NCI-H2081 treated with DMSO at 0.1 percent for 48 hours (cell line): ENCODE measurements at regions not wholly inside any gene's neighbourhood (a gene's known extent, or its start where the extent isn't known, plus 50 kb on each side); places are given as distances from the start of the nearest gene placed in this dataset.

Source experiments
- DNase-seq: peaks from one replicate; lab custom pipeline; 2025; lab: John Stamatoyannopoulos, UW

DNA sequence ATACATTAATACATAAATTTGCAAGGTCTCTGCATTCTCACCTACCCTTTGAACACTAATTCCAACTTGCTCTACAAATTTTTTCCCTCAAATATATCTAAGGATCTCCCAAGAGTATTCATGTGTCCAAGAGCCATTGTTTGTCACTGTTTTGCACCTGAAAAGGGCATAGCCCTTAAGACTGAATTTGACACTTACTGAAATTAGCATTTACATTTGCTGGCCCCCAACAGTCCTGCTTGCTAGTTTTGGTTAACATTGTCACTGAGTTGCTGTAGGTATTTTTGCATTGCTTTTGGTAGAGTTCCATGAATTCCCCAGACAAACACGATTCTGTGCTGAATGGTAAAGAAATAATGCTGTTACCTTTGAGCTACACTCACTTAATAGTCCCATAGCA is 57.3 kb downstream of the KCNA4 start:
- DNase-seq, result no peak

DNA sequence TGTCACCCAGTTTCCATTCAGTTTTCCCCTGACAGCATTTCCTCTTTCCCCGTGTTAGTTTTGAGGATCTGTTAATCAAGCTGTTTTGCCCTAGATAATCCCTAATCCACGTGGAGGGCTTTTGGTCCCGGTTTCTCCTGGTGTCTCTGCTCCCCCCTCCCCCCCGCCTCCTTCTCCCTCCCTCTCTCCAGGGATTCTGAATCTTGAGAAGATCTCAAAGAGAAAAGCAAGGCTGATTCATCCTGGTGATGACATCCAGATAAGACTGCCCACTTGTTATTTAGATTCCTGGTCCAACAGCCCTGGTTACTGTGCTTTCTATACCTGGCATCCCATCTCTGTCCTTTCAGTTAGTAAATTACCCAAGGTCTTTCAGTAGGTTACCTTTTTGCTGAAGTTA is 59.4 kb downstream of the KCNA4 start:
- no peak for DNase-seq

DNA sequence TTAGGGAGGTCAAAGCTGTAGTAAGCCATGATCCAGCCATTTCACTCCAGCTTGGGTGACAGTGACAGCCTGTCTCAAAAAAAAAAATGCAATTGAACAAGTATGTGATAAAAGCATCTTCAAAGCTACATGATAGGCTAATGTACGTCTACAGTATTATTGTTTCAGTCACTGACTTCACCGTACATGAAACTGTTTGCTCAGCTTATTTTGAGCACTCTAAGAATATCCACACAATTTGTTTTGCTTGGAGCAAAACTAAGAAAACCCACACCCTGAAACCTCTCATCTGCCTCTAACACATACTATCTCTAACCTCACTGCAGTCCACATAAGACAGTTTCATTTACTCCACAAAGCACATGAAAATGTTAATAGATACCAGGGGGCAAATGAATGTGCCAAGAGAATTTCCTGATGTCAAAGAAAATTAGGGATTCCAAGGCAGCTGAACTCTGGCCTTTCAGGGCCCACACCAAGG is 60.7 kb downstream of the KCNA4 start:
- no peak for DNase-seq

DNA sequence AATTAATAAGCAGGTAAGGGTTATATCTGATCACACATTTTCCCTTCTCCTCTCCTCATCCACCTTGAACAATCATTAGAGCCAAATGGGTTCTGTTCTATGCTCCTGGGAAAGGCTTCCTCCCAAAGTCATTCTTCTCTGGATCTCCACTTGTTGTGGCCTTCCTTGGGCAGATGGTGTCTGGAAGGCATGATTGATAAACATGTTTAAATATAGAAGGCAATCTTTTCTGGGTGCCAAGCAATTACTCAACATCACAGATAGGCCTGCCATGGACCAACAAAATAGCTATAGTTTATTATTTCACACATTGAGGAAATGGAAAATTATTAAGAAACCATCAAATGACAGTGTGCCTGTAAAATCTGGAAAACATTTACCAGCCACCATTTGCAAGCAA is 73.5 kb downstream of the KCNA4 start:
- DNase-seq, result no peak

DNA sequence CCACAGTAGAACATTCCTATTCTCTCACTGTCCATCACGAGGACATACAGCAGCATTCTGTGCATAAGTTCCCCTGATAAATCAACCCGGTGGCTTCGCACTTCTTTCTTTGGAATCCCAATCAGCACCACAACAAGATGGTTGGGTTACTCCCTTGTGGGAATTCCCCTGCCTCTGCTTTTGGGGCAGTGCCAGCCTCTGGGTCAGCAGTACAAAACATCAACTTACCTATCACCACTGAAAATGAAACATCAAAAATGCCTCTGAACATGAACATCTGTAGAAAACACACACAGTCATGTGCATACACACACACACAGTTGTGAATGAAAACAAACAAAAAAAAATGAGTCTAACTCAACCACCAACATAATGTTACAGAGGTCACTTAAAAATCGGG is 79.3 kb downstream of the KCNA4 start:
- DNase-seq, result no peak

DNA sequence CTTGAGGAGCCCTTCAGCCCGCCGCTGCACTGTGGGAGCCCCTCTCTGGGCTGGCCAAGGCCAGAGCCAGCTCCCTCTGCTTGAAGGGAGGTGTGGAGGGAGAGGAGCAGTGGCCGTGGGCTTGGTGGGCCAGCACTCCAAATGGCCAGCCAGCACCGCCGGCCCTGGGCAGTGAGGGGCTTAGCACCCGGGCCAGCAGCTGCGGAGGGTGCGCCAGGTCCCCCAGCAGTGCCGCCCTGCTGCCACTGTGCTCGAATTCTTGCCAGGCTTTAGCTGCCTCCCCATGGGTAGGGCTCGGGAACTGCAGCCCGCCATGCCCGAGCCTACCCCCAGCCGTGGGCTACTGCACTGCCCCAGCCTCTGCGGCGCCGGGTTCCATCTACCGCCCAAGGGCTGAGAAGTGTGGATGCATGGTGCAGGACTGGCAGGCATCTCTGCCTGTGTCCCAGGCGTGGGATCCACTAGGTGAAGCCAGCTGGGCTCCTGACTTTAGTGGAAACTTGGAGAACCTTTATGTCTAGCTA is 82.7 kb downstream of the KCNA4 start:
- no peak for DNase-seq

DNA sequence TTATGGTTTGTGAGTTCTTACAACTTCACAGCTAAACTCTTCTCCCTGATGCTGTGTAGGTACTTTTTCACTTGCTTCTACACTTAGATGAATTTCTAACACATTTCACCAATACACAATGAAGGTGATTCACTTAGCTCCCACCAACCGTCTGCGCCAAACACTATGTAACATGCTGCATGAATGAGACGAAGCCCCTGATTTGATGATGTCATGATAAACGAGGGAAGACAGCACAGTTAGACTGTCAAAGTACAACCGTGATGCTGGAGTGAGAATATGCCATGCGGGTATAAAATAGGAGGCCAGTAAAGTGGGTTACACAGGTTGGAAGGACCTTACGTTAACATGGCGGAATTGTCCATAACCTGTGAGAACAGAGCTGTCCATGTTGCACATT is 100.8 kb downstream of the KCNA4 start:
- no peak for DNase-seq

DNA sequence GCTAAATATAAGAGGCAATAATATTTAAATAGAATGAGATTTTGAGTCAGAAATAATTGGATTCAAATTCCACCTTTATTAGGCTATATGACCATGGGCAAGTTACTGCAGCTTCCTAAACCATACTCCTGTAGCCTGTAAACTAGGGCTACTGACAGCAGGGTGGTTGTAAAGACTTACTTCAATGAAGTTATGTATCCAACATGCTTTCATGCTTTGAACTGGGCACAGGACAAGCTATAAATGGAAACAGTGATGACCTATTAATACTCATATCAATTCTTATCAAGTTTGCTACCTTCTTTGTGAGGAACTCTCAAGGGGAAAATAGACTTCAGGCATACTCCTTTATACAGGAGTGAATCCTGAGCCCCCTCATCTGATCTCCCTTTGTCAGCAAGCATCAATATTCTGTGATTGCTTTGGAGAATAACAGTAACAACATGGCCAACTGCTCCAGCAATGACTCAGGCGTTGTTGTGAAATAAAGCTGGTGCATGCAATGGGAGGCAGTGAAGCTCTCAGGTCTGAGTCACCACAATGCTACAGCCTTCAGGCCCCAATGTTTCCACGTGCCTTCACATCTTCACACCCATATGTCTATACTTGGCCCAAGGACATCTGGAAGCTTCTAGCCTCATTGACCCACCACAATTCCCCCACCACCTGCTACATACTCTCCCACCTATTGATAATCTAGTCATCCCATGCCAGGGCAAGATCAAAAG is 102.5 kb downstream of the KCNA4 start:
- DNase-seq, result no peak

DNA sequence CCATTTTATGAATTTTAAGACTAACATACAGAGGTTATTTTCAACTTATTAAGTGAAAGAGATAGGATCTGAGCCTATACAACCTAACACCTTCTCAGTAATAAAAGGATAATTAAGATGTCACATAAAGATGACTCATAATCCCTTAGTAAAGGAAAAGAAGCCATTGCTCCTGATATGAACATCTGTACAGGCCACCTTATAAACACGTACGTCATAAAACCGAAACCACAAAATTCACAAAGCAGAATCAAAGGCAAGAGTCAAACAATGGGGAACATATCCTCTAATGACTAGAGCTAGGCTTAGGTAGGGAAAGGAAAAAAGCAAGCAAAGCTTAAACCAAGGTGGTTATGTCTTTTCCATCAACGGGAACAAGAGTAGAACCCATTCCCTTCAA is 103.5 kb downstream of the KCNA4 start:
- no peak for DNase-seq

DNA sequence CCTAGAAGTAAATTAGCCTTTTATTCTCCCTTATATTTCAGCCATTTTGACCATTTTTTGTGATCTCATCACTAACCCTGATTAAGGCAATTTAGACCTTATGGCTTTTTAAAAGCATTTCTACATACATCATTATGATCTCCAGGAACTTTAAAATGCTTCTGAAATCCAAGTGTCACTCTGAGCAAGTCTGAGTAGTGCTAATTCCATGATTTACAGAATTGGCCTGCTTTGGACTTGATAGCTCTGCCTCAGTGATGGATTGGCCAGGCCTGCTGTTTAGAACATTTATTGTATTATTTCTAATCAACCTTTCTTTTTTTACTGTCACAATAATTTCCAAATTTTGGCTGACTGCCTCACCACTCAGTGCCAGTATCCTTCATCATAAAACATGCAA is 116.4 kb downstream of the KCNA4 start:
- no peak for DNase-seq

DNA sequence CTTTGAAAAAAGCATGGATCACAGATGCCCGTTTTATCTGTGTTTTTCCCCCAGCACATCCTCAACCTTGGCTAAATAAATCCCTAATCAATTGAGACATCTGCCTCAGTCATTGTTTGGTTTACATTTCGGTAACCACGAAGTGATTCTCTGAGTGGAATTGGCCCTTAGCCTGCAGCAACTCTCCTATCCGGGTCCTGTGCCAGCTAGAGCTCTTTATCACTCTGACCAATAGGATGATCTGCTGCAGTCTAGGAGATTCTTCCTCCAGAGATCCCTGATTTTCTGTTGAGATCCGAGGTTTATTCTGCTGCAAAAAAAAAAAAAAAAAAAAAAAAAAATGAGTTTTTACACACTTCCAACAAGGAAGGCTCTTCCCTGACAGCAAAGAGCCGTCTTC is 137.3 kb downstream of the KCNA4 start:
- DNase-seq, result no peak

DNA sequence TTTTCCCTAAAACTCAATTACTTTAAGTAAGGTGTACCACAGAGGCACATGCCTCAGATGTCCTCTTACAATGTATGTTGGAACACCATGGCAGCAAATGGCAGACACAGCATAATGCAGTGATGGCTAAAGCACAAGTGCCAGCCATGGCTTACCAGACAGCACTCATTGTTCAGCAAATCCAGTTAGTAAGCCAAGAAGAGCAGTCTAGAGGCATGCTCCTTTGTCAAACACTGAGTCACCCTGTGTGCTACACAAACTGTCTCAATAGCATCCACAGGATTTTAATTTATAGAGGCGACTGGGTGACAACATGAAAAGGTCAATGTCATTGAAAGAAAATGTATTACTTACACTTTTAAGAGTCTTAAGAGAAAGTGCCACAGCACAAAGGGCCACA is 140.6 kb downstream of the KCNA4 start:
- no peak for DNase-seq

DNA sequence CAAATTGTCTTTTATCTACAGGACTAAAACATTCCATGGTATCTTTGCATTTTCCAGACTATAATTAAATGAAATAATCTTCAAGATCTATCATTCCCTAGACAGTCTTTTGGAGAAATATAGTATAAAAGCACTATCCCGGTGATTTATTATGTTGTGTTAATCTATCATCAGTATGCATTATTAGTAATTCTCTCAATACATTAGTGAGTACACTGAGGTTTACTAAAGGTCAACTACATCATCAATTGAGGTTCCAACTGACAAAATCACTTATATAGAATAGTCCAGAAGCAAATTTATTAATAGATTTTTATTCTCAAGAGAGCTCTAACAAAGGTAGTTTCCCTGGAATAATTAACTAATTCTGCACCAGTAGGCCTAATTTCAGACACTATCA is 169.6 kb downstream of the KCNA4 start:
- no peak for DNase-seq

DNA sequence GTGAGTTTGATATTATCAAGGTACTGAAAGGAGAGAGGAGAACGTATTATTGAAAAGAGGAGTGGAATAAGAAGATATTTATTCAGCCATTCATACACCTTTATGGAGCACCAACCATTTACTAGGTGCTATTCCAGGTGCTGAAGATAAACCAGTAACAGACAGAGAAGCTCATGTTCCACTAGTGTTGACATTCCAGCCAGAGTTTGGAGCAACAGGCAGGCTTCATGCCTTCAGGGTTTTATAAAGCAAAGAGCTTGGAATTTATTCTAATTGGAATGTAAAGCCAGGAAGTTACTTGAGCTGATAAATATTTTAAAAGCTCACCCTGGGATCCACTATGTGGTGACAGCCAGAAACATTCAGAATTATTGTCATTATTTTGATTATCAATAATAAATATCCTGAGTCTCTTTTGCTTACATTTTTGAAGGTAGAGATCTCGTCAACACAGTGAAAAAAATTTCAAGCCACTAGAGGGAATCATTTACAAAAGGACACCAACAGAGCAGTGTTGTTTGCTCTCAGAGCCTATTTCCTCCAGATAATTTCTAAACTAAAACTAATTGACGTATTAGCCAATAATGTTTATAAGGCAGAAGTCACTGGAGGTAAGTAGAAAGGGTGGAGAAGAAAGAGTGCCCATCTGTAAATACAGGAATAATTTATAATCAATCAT is 172.0 kb downstream of the KCNA4 start:
- no peak for DNase-seq

DNA sequence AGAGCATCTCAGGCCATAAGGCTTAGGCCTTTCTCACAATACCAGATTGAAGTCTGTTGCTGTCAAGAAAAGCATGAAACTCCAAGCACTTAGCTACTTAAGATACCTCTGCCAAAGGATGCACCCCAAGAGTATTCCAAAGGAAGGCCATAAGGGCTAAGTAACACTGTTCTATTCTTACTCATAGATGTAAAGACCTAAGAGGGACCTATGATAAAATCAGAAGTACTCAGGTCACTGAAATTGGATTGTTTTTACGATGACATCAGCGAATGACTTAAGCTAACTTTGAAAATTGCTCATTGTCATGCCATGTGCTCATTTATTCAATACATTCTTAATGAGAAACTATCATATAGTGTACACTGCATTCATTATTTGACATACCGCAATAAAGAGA is 172.8 kb downstream of the KCNA4 start:
- DNase-seq, result no peak

DNA sequence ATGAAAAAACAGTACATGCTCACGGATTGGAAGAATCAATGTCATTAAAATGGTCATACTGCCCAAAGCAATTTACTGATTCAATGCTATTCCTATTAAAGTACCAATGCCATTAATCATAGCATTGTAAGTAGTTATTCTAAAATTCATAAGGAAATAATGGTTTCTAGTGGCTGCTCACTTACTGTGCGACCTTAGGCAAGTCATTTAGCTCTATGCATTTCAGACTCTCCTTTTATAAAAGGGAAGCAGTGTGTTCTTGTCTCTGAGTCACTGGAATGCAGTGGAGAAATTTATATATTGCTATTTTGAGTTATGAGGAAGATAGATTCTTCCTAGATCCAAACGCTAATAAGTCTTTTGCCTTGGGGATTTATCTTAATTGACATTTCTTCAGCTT is 174.8 kb downstream of the KCNA4 start:
- no peak for DNase-seq

DNA sequence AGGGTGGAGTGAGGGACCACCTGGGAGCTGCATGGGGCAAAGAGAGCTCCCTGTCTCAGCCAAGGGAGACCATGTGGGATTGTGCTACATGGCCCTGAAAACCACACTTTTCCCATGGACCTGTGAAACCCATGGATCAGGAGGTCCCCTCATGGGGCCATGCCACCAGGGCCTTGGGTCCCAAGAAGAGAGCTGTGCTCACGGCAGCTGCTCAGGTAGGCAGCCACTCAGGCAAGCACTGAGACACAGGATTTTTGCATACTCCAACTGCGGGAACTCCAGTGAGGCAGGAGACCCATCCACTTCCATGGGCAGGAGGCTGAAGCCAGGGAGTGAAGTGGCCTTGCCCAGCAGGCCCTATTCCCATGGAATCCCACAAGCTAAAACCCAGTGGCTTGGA is 190.0 kb downstream of the KCNA4 start:
- DNase-seq, result no peak

DNA sequence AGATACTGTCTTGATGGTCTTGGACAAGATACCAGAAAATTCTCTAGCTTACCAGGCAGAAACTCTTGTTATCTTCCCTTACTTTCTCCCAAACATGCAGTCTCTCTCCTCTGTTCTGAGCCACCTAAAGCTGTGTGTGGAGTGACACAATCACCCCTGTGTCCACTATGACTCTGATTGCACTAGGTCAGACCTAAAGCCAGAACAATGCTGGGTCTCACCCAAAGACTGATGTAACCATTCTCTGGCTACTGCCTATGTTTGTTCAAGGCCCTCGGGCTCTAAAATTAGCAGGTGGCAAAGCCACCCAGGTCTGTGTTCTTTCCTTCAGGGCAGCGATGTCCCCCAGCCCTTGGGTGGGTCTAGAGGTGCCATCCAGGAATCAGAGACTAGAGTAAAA is 200.5 kb downstream of the KCNA4 start:
- no peak for DNase-seq

DNA sequence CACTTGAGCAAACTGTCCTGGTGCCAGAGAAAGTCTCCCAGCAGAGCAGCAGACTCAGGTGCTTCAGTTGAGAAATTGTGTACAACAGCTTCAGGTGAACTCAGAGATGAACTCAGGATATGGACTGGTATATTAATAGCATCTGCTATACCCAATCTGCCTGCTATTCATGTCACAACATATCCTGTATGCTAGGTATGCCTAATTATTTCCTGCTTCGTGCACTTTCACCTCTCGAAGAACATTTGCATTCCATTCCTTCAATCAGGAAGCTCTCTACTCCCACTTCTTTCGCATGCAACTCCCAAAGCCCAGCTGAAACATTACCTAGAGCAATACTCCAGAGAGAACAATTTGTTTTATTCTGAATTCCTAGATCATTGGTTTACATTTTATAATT is 207.7 kb downstream of the KCNA4 start:
- no peak for DNase-seq

DNA sequence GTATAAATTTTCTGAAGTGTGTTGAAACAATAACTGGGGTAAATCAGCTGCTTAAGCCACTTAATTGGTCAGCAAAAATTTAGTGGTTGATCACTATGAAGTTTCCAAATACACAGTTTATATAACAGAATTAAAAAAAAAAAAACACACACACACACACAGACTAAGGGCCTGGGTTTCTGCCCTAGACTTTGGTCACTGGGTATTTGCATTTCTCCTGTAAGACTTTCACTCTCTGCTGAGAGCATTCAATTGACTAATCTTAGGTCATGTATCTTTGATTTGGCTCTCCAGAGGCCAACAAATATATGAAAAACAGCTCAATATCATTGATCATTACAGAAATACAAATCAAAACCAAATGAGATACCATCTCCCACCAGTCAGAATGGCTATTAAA is 214.3 kb downstream of the KCNA4 start:
- DNase-seq, result no peak

DNA sequence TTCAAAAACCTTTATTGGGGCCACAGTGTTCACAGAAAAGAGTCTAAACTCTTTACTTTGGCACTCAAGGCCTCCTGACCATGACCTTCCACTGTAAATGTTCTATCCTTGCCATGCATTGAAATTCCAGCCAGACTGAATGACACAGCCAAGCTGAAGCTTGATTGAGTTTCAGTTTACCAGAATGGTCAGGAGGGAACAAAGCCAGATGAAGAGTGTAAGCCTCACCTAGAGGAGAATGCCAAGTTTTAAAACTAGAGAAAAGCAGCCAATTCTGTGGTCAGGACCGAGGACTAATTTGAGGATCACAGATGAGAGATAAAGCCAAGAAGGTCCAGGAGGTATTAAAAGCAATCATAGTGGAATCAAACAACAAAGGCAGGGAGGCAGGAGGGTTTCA is 215.3 kb downstream of the KCNA4 start:
- no peak for DNase-seq

DNA sequence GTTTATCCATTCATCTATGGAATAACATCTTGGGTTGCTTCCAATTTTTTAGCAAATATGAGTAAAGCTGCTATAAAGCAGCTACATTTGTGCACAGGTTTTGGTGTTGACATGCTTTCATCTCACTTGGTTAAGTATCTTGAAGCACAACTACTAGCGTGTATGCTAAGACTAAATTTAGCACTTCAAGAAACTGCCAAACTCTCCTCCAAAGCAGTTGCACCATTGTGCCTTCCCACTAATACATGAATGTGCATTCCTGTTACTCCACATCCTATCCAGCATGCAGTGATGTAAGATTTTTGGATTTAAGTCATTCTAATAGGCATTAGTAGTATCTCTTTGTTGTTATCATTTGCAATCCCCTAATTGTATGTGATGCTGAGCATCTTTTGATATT is 230.7 kb downstream of the KCNA4 start:
- no peak for DNase-seq

DNA sequence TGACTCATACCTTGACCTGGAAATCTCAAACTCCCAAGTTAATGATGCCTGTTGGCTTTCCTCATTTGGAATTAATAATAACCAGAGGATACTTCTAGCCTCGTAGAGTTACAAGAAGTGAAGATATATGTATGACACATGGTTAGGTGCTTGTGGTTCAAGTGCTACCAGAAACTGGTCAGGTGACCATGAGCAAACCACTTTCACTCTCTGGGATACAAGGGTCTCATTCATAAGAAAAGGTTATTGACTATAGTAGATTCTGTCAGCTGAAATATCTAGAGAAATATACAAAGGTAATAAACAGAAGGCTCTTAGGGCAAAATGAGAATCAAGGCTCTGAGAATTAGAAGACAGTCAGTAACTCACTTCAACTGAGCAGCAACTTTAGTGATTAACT is 233.3 kb downstream of the KCNA4 start:
- no peak for DNase-seq

DNA sequence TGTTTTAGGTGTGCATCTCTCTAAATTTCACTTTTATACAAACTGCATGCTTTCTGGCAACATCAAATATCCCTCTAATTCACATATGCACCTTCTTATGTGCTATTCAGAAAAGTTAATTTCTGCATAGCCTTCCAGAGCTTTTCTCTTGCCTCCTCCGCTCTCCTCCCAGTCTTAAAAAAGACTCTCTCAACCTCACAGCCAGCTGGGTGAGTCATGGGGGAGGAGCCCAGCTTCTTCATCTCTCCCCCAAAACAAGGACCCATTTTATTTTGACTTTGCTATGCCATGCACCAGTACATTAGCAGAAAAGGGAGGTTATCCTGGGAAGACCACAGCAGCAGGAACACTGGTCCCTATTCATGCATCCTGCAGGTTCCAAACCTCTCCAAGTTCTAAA is 234.4 kb downstream of the KCNA4 start:
- no peak for DNase-seq
